C1 segment of cervical spinal cord (tissue), 14 donors: ENCODE measurements at regions not wholly inside any gene's neighbourhood (a gene's known extent, or its start where the extent isn't known, plus 50 kb on each side); places are given as distances from the start of the nearest gene placed in this dataset.

Experiments used
- DNase-seq, 14 donors: peaks; one replicate each; lab custom pipeline; 2025; lab: John Stamatoyannopoulos, UW

GRCh38 chr11:19561011-19561410 lies 151.6 kb upstream of the NAV2 start:
- DNase-seq: no peak

GRCh38 chr11:19560156-19560555 lies 152.5 kb upstream of the NAV2 start:
- DNase-seq: no peak

GRCh38 chr11:19559746-19560145 lies 152.9 kb upstream of the NAV2 start:
- no peak for DNase-seq

- DNase-seq: no peak
Observed at GRCh38 chr11:19558189-19558986, 154.2 kb upstream of the NAV2 start.

- DNase-seq: peak in 12 of 14 donors; percentile 38 to 84 (median 64)
Observed at GRCh38 chr11:19557720-19558140, 154.9 kb upstream of the NAV2 start.

GRCh38 chr11:19557185-19557584 lies 155.5 kb upstream of the NAV2 start:
- DNase-seq: no peak

- DNase-seq: no peak
Observed at GRCh38 chr11:19555266-19555665, 157.4 kb upstream of the NAV2 start.

- DNase-seq: peak; percentile 17 to 91 (median 79)
Observed at GRCh38 chr11:19553683-19554333, 158.8 kb upstream of the NAV2 start.

GRCh38 chr11:19552656-19553260 lies 159.9 kb upstream of the NAV2 start:
- DNase-seq: peak in 4 of 14 donors; percentile 18 to 45 (median 30)

- DNase-seq: peak in 2 of 14 donors; percentile 29
Observed at GRCh38 chr11:19552161-19552560, 160.5 kb upstream of the NAV2 start.

GRCh38 chr11:19551457-19551856 lies 161.2 kb upstream of the NAV2 start:
- DNase-seq: no peak

- no peak for DNase-seq
Observed at GRCh38 chr11:19547044-19547443, 165.6 kb upstream of the NAV2 start.

GRCh38 chr11:19546325-19546724 lies 166.3 kb upstream of the NAV2 start:
- DNase-seq: no peak

GRCh38 chr11:19541521-19542049 lies 171.1 kb upstream of the NAV2 start:
- DNase-seq: no peak

- peak in 2 of 14 donors; percentile 17 to 24 for DNase-seq
Observed at GRCh38 chr11:19539861-19540260, 172.8 kb upstream of the NAV2 start.

GRCh38 chr11:19537803-19538453 lies 174.7 kb upstream of the NAV2 start:
- DNase-seq: no peak

- DNase-seq: no peak
Observed at GRCh38 chr11:19536131-19536530, 176.5 kb upstream of the NAV2 start.

- no peak for DNase-seq
Observed at GRCh38 chr11:19530505-19530904, 182.1 kb upstream of the NAV2 start.

GRCh38 chr11:19526119-19526518 lies 186.5 kb upstream of the NAV2 start:
- DNase-seq: no peak

- no peak for DNase-seq
Observed at GRCh38 chr11:19525714-19526113, 186.9 kb upstream of the NAV2 start.

- no peak for DNase-seq
Observed at GRCh38 chr11:19525276-19525675, 187.4 kb upstream of the NAV2 start.

- DNase-seq: peak in 9 of 14 donors; percentile 11 to 66 (median 33)
Observed at GRCh38 chr11:19524171-19524671, 188.4 kb upstream of the NAV2 start.
